SK-N-SH (cell line): ENCODE measurements at regions not wholly inside any gene's neighbourhood (a gene's known extent, or its start where the extent isn't known, plus 50 kb on each side); places are given as distances from the start of the nearest gene placed in this dataset.

ENCODE experiments used
- POLR2AphosphoS5 ChIP-seq: IDR thresholded peaks from 2 replicates; pipeline ENCODE4 v1.6.1; 2012; ENCODE audit warnings: low read depth, low read length
- RFX5 ChIP-seq: IDR thresholded peaks from 2 replicates; pipeline ENCODE4 v1.6.1; 2012; ENCODE audit warnings: mild to moderate bottlenecking, improper control_type of control experiment, low read length
- TF ChIP-seq, protein P1 (sequence below): fragments of 200-600 bp; sonication (generic); IDR thresholded peaks from 2 replicates; pipeline ENCODE4 v1.6.1; 2017; ENCODE audit warnings: antibody characterized with exemption, mild to moderate bottlenecking, moderate library complexity

DNA sequence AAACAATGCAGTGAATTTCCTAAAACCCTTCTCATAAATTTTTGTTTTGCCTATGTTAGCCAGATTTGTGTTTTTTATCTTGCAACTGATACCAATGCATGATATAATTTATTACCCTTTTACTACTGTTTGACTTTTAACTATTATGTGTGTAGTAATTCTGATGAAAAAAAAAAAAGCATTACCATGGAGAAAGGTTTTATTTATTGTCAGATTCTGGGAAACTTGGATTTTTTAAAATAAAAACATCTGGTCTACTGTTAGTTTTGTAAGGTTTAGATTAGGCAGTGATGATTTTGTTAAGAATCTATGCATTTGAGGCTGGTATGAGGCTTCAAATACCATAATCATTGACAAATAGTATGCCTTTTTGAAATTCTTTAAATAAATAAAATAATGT, 470.4 kb upstream of the ROBO1 start:
- TF ChIP-seq POLR2AphosphoS5, result no peak
- TF ChIP-seq RFX5, result no peak
- TF ChIP-seq, protein P1, sequence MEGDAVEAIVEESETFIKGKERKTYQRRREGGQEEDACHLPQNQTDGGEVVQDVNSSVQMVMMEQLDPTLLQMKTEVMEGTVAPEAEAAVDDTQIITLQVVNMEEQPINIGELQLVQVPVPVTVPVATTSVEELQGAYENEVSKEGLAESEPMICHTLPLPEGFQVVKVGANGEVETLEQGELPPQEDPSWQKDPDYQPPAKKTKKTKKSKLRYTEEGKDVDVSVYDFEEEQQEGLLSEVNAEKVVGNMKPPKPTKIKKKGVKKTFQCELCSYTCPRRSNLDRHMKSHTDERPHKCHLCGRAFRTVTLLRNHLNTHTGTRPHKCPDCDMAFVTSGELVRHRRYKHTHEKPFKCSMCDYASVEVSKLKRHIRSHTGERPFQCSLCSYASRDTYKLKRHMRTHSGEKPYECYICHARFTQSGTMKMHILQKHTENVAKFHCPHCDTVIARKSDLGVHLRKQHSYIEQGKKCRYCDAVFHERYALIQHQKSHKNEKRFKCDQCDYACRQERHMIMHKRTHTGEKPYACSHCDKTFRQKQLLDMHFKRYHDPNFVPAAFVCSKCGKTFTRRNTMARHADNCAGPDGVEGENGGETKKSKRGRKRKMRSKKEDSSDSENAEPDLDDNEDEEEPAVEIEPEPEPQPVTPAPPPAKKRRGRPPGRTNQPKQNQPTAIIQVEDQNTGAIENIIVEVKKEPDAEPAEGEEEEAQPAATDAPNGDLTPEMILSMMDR, result no peak
